ENCODE measurements at regions not wholly inside any gene's neighbourhood (a gene's known extent, or its start where the extent isn't known, plus 50 kb on each side); places are given as distances from the start of the nearest gene placed in this dataset.

GRCh38 chr5:74239261-74239660, 401.3 kb downstream of the ENC1 start:
- Histone ChIP-seq H3K27ac (no peak overlapping the region), H3K4me3 (no peak overlapping the region), H3K36me3 (no peaks in the 10 kb centered on the region), H3K4me1 (ENCODE audit: insufficient read depth) (peaks cover 10% of the 10 kb centered on the region), H3K9me3 (no peaks in the 10 kb centered on the region), H3K27me3 (no peaks in the 10 kb centered on the region)
- DNase-seq = no peak
- 85 to 95% (median 90%) methylated on average over 2 of the region's 2 CpGs for WGBS, 3 donors
- intact Hi-C loops (cut with DNase I) = no loop called here
- TF ChIP-seq POLR2A (IDR thresholded peaks at IDR 0.05) (no peak), EP300 (IDR thresholded peaks at IDR 0.05) (no peak)
- TF ChIP-seq, protein P1, sequence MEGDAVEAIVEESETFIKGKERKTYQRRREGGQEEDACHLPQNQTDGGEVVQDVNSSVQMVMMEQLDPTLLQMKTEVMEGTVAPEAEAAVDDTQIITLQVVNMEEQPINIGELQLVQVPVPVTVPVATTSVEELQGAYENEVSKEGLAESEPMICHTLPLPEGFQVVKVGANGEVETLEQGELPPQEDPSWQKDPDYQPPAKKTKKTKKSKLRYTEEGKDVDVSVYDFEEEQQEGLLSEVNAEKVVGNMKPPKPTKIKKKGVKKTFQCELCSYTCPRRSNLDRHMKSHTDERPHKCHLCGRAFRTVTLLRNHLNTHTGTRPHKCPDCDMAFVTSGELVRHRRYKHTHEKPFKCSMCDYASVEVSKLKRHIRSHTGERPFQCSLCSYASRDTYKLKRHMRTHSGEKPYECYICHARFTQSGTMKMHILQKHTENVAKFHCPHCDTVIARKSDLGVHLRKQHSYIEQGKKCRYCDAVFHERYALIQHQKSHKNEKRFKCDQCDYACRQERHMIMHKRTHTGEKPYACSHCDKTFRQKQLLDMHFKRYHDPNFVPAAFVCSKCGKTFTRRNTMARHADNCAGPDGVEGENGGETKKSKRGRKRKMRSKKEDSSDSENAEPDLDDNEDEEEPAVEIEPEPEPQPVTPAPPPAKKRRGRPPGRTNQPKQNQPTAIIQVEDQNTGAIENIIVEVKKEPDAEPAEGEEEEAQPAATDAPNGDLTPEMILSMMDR (IDR thresholded peaks at IDR 0.05) = no peak

DNA sequence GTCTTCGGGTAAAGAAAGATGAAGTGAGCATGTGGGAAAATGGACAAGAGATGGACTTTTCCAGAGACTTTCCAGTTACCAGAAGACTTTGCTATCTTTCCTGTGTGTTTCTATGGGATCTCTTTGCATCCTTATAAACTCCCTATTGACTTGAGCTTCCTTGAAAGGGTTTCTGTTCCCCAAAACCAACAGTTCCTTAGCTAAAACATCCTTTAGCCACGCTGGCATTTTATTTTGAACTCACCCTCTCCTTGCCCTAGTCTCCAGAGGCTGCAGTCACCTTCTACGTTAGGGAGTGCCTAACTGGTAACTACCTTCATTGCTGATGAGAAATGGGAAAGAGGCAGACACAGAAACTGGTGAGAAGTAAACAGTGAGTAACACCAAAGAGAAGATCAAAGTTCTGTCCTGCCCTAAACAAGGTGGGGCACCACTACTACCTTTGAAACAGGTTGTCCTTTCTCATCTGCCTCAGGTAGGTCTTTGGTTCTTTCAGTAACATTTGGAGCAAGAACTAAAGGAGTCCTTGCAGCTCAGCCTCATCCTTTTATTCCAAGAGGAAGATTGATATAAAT, 402.9 kb downstream of the ENC1 start:
- DNase-seq = no peak
- Histone ChIP-seq H3K4me3 (no peak overlapping the region), H3K27me3 (no peaks in the 10 kb centered on the region), H3K9me3 (no peaks in the 10 kb centered on the region), H3K27ac (no peak overlapping the region), H3K4me1 (ENCODE audit: insufficient read depth) (peaks cover 10% of the 10 kb centered on the region), H3K36me3 (no peaks in the 10 kb centered on the region)
- WGBS, 3 donors = 91 to 94% (median 94%) methylated on average over 3 of the region's 3 CpGs
- TF ChIP-seq, protein P1 (IDR thresholded peaks at IDR 0.05) = no peak
- intact Hi-C loops (cut with DNase I) = no loop called here

- intact Hi-C loops (cut with DNase I) = no loop called here
- no peak for TF ChIP-seq EP300 (IDR thresholded peaks at IDR 0.05)
- TF ChIP-seq, protein P1 (IDR thresholded peaks at IDR 0.05) = no peak
- TF ChIP-seq POLR2A (IDR thresholded peaks at IDR 0.05) = no peak
- Histone ChIP-seq H3K27ac (no peak overlapping the region), H3K36me3 (no peaks in the 10 kb centered on the region), H3K4me1 (ENCODE audit: insufficient read depth) (no peaks in the 10 kb centered on the region), H3K4me3 (no peak overlapping the region), H3K27me3 (no peaks in the 10 kb centered on the region), H3K9me3 (no peaks in the 10 kb centered on the region)
- no peak for DNase-seq
These were observed 405.0 kb downstream of the ENC1 start for GRCh38 chr5:74235552-74235951.

DNA sequence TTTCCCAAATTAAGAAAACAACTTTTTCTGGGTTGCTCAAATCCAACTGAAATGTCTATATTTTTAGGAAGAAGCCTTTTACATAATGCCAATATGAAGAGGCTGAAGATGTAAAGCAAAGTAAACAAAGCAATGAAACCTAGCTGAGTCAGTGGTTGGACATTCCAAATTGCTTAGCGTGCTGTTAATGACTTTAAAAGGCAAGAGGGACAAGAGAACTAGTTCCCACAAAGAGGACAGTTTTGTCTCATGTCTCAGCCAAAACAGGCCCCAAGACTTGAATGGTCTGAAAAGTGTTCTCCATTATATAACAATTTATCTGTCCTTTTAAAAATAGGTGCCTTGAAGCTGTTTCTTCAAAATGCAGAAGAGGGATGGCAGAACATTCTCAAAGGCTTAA, 407.0 kb downstream of the ENC1 start:
- no peaks in the 10 kb centered on the region for H3K36me3 ChIP-seq
- WGBS, 3 donors = 92 to 95% (median 93%) methylated on average over 1 of the region's 1 CpG
- intact Hi-C loops (cut with DNase I) = no loop called here
- no peaks in the 10 kb centered on the region for H3K9me3 ChIP-seq
- H3K4me3 ChIP-seq = no peak overlapping the region
- DNase-seq = no peak
- no peaks in the 10 kb centered on the region for H3K27me3 ChIP-seq
- H3K27ac ChIP-seq = no peak overlapping the region
- TF ChIP-seq, protein P1 (IDR thresholded peaks at IDR 0.05) = no peak
- TF ChIP-seq EP300 (IDR thresholded peaks at IDR 0.05) (no peak), POLR2A (IDR thresholded peaks at IDR 0.05) (no peak)
- no peaks in the 10 kb centered on the region for H3K4me1 ChIP-seq (ENCODE audit: insufficient read depth)

DNA sequence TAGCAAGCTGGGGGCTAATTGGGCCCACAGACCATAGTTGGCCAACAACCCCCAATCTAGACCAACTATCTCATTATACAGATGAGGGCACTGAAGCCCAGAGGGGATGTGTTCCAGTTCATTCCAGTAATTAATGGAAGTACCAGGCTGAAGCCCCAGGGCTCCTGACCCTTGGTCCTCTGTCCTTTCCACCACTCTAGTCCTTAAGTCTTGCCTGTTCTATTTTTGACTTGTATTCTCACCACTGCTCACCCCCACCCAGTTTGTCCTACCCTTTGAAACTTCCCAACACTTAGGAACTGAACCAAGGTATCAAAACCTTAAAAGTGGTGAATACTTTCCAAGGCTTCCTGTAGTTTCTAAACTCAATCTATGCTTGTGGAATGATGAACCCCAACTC, 407.4 kb downstream of the ENC1 start:
- intact Hi-C loops (cut with DNase I) = no loop called here
- H3K9me3 ChIP-seq = no peaks in the 10 kb centered on the region

More for the DNA sequence above, 407.4 kb downstream of the ENC1 start:
- Histone ChIP-seq H3K4me1 (ENCODE audit: insufficient read depth) (no peaks in the 10 kb centered on the region), H3K36me3 (no peaks in the 10 kb centered on the region), H3K27ac (no peak overlapping the region), H3K4me3 (no peak overlapping the region), H3K27me3 (no peaks in the 10 kb centered on the region)
- TF ChIP-seq, protein P1 (IDR thresholded peaks at IDR 0.05) = no peak
- TF ChIP-seq POLR2A (IDR thresholded peaks at IDR 0.05) (no peak), EP300 (IDR thresholded peaks at IDR 0.05) (no peak)
- DNase-seq = no peak

Measured in ovary (tissue), 7 donors.